Spleen (tissue), 7 donors: ENCODE measurements at regions not wholly inside any gene's neighbourhood (a gene's known extent, or its start where the extent isn't known, plus 50 kb on each side); places are given as distances from the start of the nearest gene placed in this dataset.

ENCODE experiments used
- CTCF ChIP-seq, 11 experiments: fragments of 200-600 bp in 7 of 11; fragments of 450-650 bp in 4 of 11; sonication (generic) in 4 of 11; IDR thresholded peaks in 8 of 11; conservative IDR thresholded peaks in 3 of 11; 1 replicate in 7 of 11; 2 replicates in 4 of 11; pipeline versions ENCODE4 v1.4.0 to v1.8.0; 2016 to 2021; ENCODE audit warnings: antibody characterized with exemption in 11 of 11, inconsistent platforms in 4 of 11, mild to moderate bottlenecking in 1 of 11
- POLR2A ChIP-seq, 3 donors: fragments of 450-650 bp; IDR thresholded peaks; one replicate each; pipeline ENCODE4 v1.5.1; 2017; ENCODE audit warnings: antibody characterized with exemption in 3 of 3, mild to moderate bottlenecking in 1 of 3
- POLR2AphosphoS5 ChIP-seq, 3 donors: sonication (generic); formaldehyde crosslinking; IDR thresholded peaks; one replicate each; pipeline ENCODE4 v1.5.1; 2017; ENCODE audit warnings: antibody characterized with exemption in 3 of 3
- donor health status: DM: no; HTN: no; CAD: no; lungs with moderate emphysema.
- donor health status: DM: no; HTN: no; CAD: no.
- donor health status: DM: no; HTN: no; CAD: no.

GRCh38 chr13:64333888-64334287, 2896.2 kb downstream of the PCDH9 start:
- TF ChIP-seq CTCF (IDR thresholded peaks at IDR 0.05 in 8 of 11, conservative IDR thresholded peaks at IDR 0.05 in 3 of 11) = no peak
- TF ChIP-seq POLR2AphosphoS5 (IDR thresholded peaks at IDR 0.05) = no peak
- TF ChIP-seq POLR2A (IDR thresholded peaks at IDR 0.05) = no peak
